HCT116 (cell line): ENCODE measurements at regions not wholly inside any gene's neighbourhood (a gene's known extent, or its start where the extent isn't known, plus 50 kb on each side); places are given as distances from the start of the nearest gene placed in this dataset.

ENCODE experiments used
- EZH2 ChIP-seq: fragments of 200-600 bp; sonication (generic); IDR thresholded peaks from 2 replicates; pipeline ENCODE4 v1.6.1; 2017; ENCODE audit warnings: antibody characterized with exemption, mixed run types
- MAX ChIP-seq: IDR thresholded peaks from 2 replicates; pipeline ENCODE4 v1.6.1; 2012
- POLR2A ChIP-seq: IDR thresholded peaks from 2 replicates; pipeline ENCODE4 v1.7.0; 2011; ENCODE audit warnings: borderline replicate concordance; ENCODE audit not compliant: insufficient read depth, insufficient read length; ENCODE audit errors: extremely low read depth
- SP1 ChIP-seq: IDR thresholded peaks from 2 replicates; pipeline ENCODE4 v1.6.1; 2012; ENCODE audit warnings: low read depth

GRCh38 chr5:168168978-168169698 lies 122.3 kb upstream of the WWC1 start:
- TF ChIP-seq MAX, result no peak
- no peak for TF ChIP-seq POLR2A
- TF ChIP-seq SP1, result no peak
- TF ChIP-seq EZH2, result no peak
